ENCODE measurements at regions not wholly inside any gene's neighbourhood (a gene's known extent, or its start where the extent isn't known, plus 50 kb on each side); places are given as distances from the start of the nearest gene placed in this dataset.

- TF ChIP-seq CTCF (IDR thresholded peaks at IDR 0.05) (no peak), EP300 (IDR thresholded peaks at IDR 0.05) (no peak)
These were observed 290.4 kb downstream of the GLUD2 start for GRCh38 chrX:121337816-121338215.
